IPS-20b (cell line): ENCODE measurements at regions not wholly inside any gene's neighbourhood (a gene's known extent, or its start where the extent isn't known, plus 50 kb on each side); places are given as distances from the start of the nearest gene placed in this dataset.
"Not testable (repeated sequence)": the region's sequence is repeated elsewhere in the genome, so short reads cannot be mapped to it uniquely, and the experiment has no call there.

Experiments
- H3K27ac ChIP-seq: one replicate; pipeline ENCODE4 v1.5.1; 2013; ENCODE audit warnings: low read length
- H3K27me3 ChIP-seq: 2 replicates; pipeline ENCODE4 v1.6.1; 2013; ENCODE audit warnings: mild to moderate bottlenecking, low read length, inconsistent platforms; ENCODE audit not compliant: insufficient read depth
- H3K36me3 ChIP-seq: 2 replicates; pipeline ENCODE4 v1.6.1; 2013; ENCODE audit warnings: low read depth, mild to moderate bottlenecking, inconsistent platforms, low read length, moderate library complexity; ENCODE audit not compliant: insufficient read depth
- H3K4me1 ChIP-seq: 2 replicates; pipeline ENCODE4 v1.6.1; 2013; ENCODE audit warnings: mild to moderate bottlenecking, control low read depth, inconsistent platforms, low read length, moderate library complexity; ENCODE audit not compliant: insufficient read depth
- H3K4me3 ChIP-seq: 2 replicates; pipeline ENCODE4 v1.5.1; 2013; ENCODE audit warnings: mild to moderate bottlenecking, low read length, inconsistent platforms
- H3K9ac ChIP-seq: 2 replicates; pipeline ENCODE4 v1.6.1; 2013; ENCODE audit warnings: low read depth, mild to moderate bottlenecking, inconsistent platforms, low read length, moderate library complexity
- H3K9me3 ChIP-seq: 2 replicates; pipeline ENCODE4 v1.6.1; 2013; ENCODE audit warnings: mild to moderate bottlenecking, low read depth, low read length, inconsistent platforms; ENCODE audit not compliant: insufficient read depth

GRCh38 chr3:75422101-75422945, 241.8 kb upstream of the FRG2C start:
- not testable (repeated sequence) for H3K27me3 ChIP-seq, H3K9ac ChIP-seq, H3K4me3 ChIP-seq, H3K27ac ChIP-seq, H3K4me1 ChIP-seq, H3K36me3 ChIP-seq, H3K9me3 ChIP-seq

GRCh38 chr3:75425379-75425778, 238.7 kb upstream of the FRG2C start:
- H3K4me1 ChIP-seq, H3K9me3 ChIP-seq, H3K9ac ChIP-seq, H3K27me3 ChIP-seq, H3K27ac ChIP-seq, H3K4me3 ChIP-seq: not testable (repeated sequence)
- H3K36me3 ChIP-seq = peaks cover 13% of the 10 kb centered on the region; the same call in 1 of the 2 replicates

- H3K9ac ChIP-seq, H3K4me3 ChIP-seq, H3K27ac ChIP-seq, H3K9me3 ChIP-seq, H3K27me3 ChIP-seq, H3K4me1 ChIP-seq: not testable (repeated sequence)
- peaks cover 18% of the 10 kb centered on the region; the same call in 1 of the 2 replicates for H3K36me3 ChIP-seq
These were observed 236.6 kb upstream of the FRG2C start for GRCh38 chr3:75427486-75427885.

GRCh38 chr3:75427906-75428305, 236.2 kb upstream of the FRG2C start:
- H3K27me3 ChIP-seq, H3K9ac ChIP-seq, H3K9me3 ChIP-seq, H3K4me1 ChIP-seq, H3K4me3 ChIP-seq, H3K27ac ChIP-seq: not testable (repeated sequence)
- H3K36me3 ChIP-seq = peaks cover 18% of the 10 kb centered on the region; the same call in 1 of the 2 replicates

- not testable (repeated sequence) for H3K27ac ChIP-seq, H3K4me3 ChIP-seq
These were observed 234.4 kb upstream of the FRG2C start for GRCh38 chr3:75429561-75430220.

GRCh38 chr3:75430406-75430805, 233.7 kb upstream of the FRG2C start:
- H3K4me3 ChIP-seq, H3K9me3 ChIP-seq, H3K4me1 ChIP-seq, H3K27ac ChIP-seq, H3K9ac ChIP-seq, H3K27me3 ChIP-seq: not testable (repeated sequence)
- H3K36me3 ChIP-seq = peaks cover 18% of the 10 kb centered on the region; the same call in 1 of the 2 replicates

More at GRCh38 chr3:75429561-75430220, 234.4 kb upstream of the FRG2C start:
- H3K9ac ChIP-seq, H3K27me3 ChIP-seq, H3K9me3 ChIP-seq, H3K4me1 ChIP-seq: not testable (repeated sequence)
- peaks cover 18% of the 10 kb centered on the region; the same call in 1 of the 2 replicates for H3K36me3 ChIP-seq

- not testable (repeated sequence) for H3K27me3 ChIP-seq, H3K4me1 ChIP-seq, H3K9me3 ChIP-seq, H3K9ac ChIP-seq, H3K4me3 ChIP-seq, H3K27ac ChIP-seq
- H3K36me3 ChIP-seq = peaks cover 18% of the 10 kb centered on the region; the same call in 1 of the 2 replicates
These were observed 233.0 kb upstream of the FRG2C start for GRCh38 chr3:75431120-75431519.

- not testable (repeated sequence) for H3K27ac ChIP-seq, H3K9me3 ChIP-seq, H3K9ac ChIP-seq, H3K4me1 ChIP-seq, H3K4me3 ChIP-seq, H3K27me3 ChIP-seq
- peaks cover 13% of the 10 kb centered on the region; the same call in 1 of the 2 replicates for H3K36me3 ChIP-seq
These were observed 231.7 kb upstream of the FRG2C start for GRCh38 chr3:75432466-75432865.

- H3K27ac ChIP-seq = not testable (repeated sequence)
- peaks cover 13% of the 10 kb centered on the region; the same call in 1 of the 2 replicates for H3K36me3 ChIP-seq
These were observed 231.2 kb upstream of the FRG2C start for GRCh38 chr3:75432885-75433284.

GRCh38 chr3:75433295-75433694, 230.8 kb upstream of the FRG2C start:
- H3K27ac ChIP-seq, H3K27me3 ChIP-seq, H3K9ac ChIP-seq, H3K4me1 ChIP-seq, H3K4me3 ChIP-seq, H3K9me3 ChIP-seq: not testable (repeated sequence)
- peaks cover 13% of the 10 kb centered on the region; the same call in 1 of the 2 replicates for H3K36me3 ChIP-seq

More at GRCh38 chr3:75432885-75433284, 231.2 kb upstream of the FRG2C start:
- not testable (repeated sequence) for H3K4me1 ChIP-seq, H3K9me3 ChIP-seq, H3K4me3 ChIP-seq, H3K27me3 ChIP-seq, H3K9ac ChIP-seq

- not testable (repeated sequence) for H3K36me3 ChIP-seq, H3K27me3 ChIP-seq, H3K9me3 ChIP-seq, H3K4me1 ChIP-seq, H3K27ac ChIP-seq
- H3K4me3 ChIP-seq = peak overlapping the region; percentile 82
- H3K9ac ChIP-seq = peak overlapping the region; percentile 85; the same call in 1 of the 2 replicates
These were observed 229.7 kb upstream of the FRG2C start for GRCh38 chr3:75434276-75434912.
